GM23338 (cell line): ENCODE measurements at regions not wholly inside any gene's neighbourhood (a gene's known extent, or its start where the extent isn't known, plus 50 kb on each side); places are given as distances from the start of the nearest gene placed in this dataset.

Experiments used
- ATAC-seq: fragments of 200-7000 bp; cut with Tn5 transposase; 3 replicates; pipeline ENCODE4 v1.9.1; 2020
- DNase-seq: peaks from one replicate; pipeline ENCODE4 v3.0.0-alpha.2; 2015; ENCODE audit warnings: low spot score
- H2AFZ ChIP-seq: fragments of 200-600 bp; sonication (generic); 2 replicates; pipeline ENCODE4 v1.8.0; 2016; ENCODE audit warnings: antibody characterized with exemption, mild to moderate bottlenecking, moderate library complexity
- H3F3A ChIP-seq: fragments of 200-600 bp; sonication (generic); replicated peaks from 2 replicates; pipeline ENCODE4 v1.8.0; 2017; ENCODE audit warnings: antibody characterized with exemption, mixed run types, low read depth
- H3K27ac ChIP-seq: fragments of 200-600 bp; sonication (generic); 2 replicates; pipeline ENCODE4 v1.6.1; 2016; ENCODE audit warnings: low read depth
- H3K27me3 ChIP-seq: fragments of 200-600 bp; sonication (generic); 2 replicates; pipeline ENCODE4 v1.8.0; 2016; ENCODE audit warnings: mild to moderate bottlenecking, mixed run types, moderate library complexity; ENCODE audit not compliant: insufficient read depth
- H3K36me3 ChIP-seq: fragments of 200-600 bp; sonication (generic); 2 replicates; pipeline ENCODE4 v1.8.0; 2016; ENCODE audit warnings: mild to moderate bottlenecking; ENCODE audit not compliant: insufficient read depth
- H3K4me1 ChIP-seq: fragments of 200-600 bp; sonication (generic); 2 replicates; pipeline ENCODE4 v1.8.0; 2016; ENCODE audit warnings: mild to moderate bottlenecking, moderate library complexity; ENCODE audit not compliant: insufficient read depth
- H3K4me2 ChIP-seq: fragments of 200-600 bp; sonication (generic); 2 replicates; pipeline ENCODE4 v1.7.1; 2017; ENCODE audit warnings: mixed run types
- H3K4me3 ChIP-seq: fragments of 200-600 bp; sonication (generic); 2 replicates; pipeline ENCODE4 v1.6.1; 2016; ENCODE audit warnings: mixed run types
- H3K79me2 ChIP-seq: fragments of 200-600 bp; sonication (generic); replicated peaks from 2 replicates; pipeline ENCODE4 v1.8.0; 2017; ENCODE audit warnings: mild to moderate bottlenecking; ENCODE audit not compliant: insufficient read depth
- H3K9me2 ChIP-seq: fragments of 200-600 bp; sonication (generic); 2 replicates; pipeline ENCODE4 v1.8.0; 2017; ENCODE audit not compliant: insufficient read depth
- H4K20me1 ChIP-seq: fragments of 200-600 bp; sonication (generic); replicated peaks from 2 replicates; pipeline ENCODE4 v1.8.0; 2017; ENCODE audit warnings: mild to moderate bottlenecking; ENCODE audit not compliant: insufficient read depth
- H3K27ac Mint-ChIP-seq: 2 replicates; pipeline ENCODE4 v1.8.0; 2020; ENCODE audit warnings: inconsistent platforms, mild to moderate bottlenecking, moderate library complexity, mixed read lengths
- H3K27me3 Mint-ChIP-seq: 3 replicates; pipeline ENCODE4 v1.8.0; 2022; ENCODE audit warnings: low read depth, mild to moderate bottlenecking, moderate library complexity, mixed read lengths, inconsistent platforms; ENCODE audit not compliant: insufficient read depth, poor library complexity
- H3K36me3 Mint-ChIP-seq: 3 replicates; pipeline ENCODE4 v1.8.0; 2021; ENCODE audit warnings: low read depth, mild to moderate bottlenecking, inconsistent platforms, moderate library complexity, mixed read lengths
- H3K4me1 Mint-ChIP-seq: 3 replicates; pipeline ENCODE4 v1.8.0; 2020; ENCODE audit warnings: mild to moderate bottlenecking, inconsistent platforms, mixed read lengths
- H3K4me3 Mint-ChIP-seq: 3 replicates; pipeline ENCODE4 v1.8.0; 2021; ENCODE audit warnings: moderate library complexity, mild to moderate bottlenecking, inconsistent platforms, mixed read lengths
- H3K9me3 Mint-ChIP-seq: 3 replicates; pipeline ENCODE4 v1.8.0; 2020; ENCODE audit warnings: moderate library complexity, mild to moderate bottlenecking, inconsistent platforms, mixed read lengths
- CREB1 ChIP-seq: fragments of 250-450 bp; sonication (Bioruptor Pico); IDR thresholded peaks from 2 replicates; pipeline ENCODE4 v1.5.0; 2020; ENCODE audit warnings: low read depth, mild to moderate bottlenecking, moderate library complexity
- CTCF ChIP-seq, 2 experiments: fragments of 200-600 bp in 1 of 2; sonication (generic) in 1 of 2; conservative IDR thresholded peaks; 2 replicates each; pipeline versions ENCODE4 v1.5.1 to v1.6.1; 2016 to 2017; ENCODE audit warnings: antibody characterized with exemption in 2 of 2, low read depth in 2 of 2, mild to moderate bottlenecking in 2 of 2, moderate library complexity in 1 of 2
- ETS1 ChIP-seq: IDR thresholded peaks from 2 replicates; pipeline ENCODE4 v1.6.1; 2016; ENCODE audit warnings: antibody characterized with exemption
- EZH2 ChIP-seq: fragments of 200-600 bp; sonication (generic); IDR thresholded peaks from one replicate; pipeline ENCODE4 v1.8.0; 2017; ENCODE audit warnings: antibody characterized with exemption, mild to moderate bottlenecking, low read depth; ENCODE audit not compliant: unreplicated experiment
- EZH2phosphoT487 ChIP-seq: fragments of 200-600 bp; sonication (generic); IDR thresholded peaks from one replicate; pipeline ENCODE4 v1.8.1; 2018; ENCODE audit warnings: antibody characterized with exemption; ENCODE audit not compliant: unreplicated experiment
- JUNB ChIP-seq: IDR thresholded peaks from one replicate; pipeline ENCODE4 v1.6.1; 2016; ENCODE audit warnings: antibody characterized with exemption; ENCODE audit not compliant: unreplicated experiment
- NANOG ChIP-seq: IDR thresholded peaks from 2 replicates; pipeline ENCODE4 v1.6.1; 2016; ENCODE audit warnings: antibody characterized with exemption, borderline replicate concordance
- POLR2AphosphoS5 ChIP-seq: IDR thresholded peaks from 2 replicates; pipeline ENCODE4 v1.6.1; 2016; ENCODE audit warnings: antibody characterized with exemption, low read depth
- REST ChIP-seq: IDR thresholded peaks from one replicate; pipeline ENCODE4 v1.6.1; 2018; ENCODE audit warnings: antibody characterized with exemption; ENCODE audit not compliant: unreplicated experiment
- STAT1 ChIP-seq: IDR thresholded peaks from one replicate; pipeline ENCODE4 v1.6.1; 2016; ENCODE audit warnings: antibody characterized with exemption; ENCODE audit not compliant: unreplicated experiment
- ZNF114 ChIP-seq: fragments of 250-450 bp; sonication (Bioruptor Pico); IDR thresholded peaks from 2 replicates; pipeline ENCODE4 v1.5.0; 2020; ENCODE audit warnings: mild to moderate bottlenecking, moderate library complexity
- ZNF331 ChIP-seq: fragments of 250-450 bp; sonication (Bioruptor Pico); IDR thresholded peaks from 2 replicates; pipeline ENCODE4 v1.5.0; 2020; ENCODE audit warnings: low read depth, mild to moderate bottlenecking, moderate library complexity
- ZNF462 ChIP-seq: fragments of 250-450 bp; sonication (Bioruptor Pico); IDR thresholded peaks from 2 replicates; pipeline ENCODE4 v1.5.0; 2020; ENCODE audit warnings: mild to moderate bottlenecking, moderate library complexity

- H3K36me3 Mint-ChIP-seq = no peaks in the 10 kb centered on the region
- Histone ChIP-seq H3K27ac (no peak overlapping the region), H3K4me3 (no peak overlapping the region), H4K20me1 (no peaks in the 10 kb centered on the region), H3K27me3 (no peaks in the 10 kb centered on the region), H2AFZ (peak overlapping the region; percentile 64; the same call in 1 of the 2 replicates), H3K4me1 (no peaks in the 10 kb centered on the region), H3K4me2 (no peak overlapping the region), H3K79me2 (no peaks in the 10 kb centered on the region), H3K9me2 (no peaks in the 10 kb centered on the region), H3K36me3 (no peaks in the 10 kb centered on the region), H3F3A (no peaks in the 10 kb centered on the region)
- TF ChIP-seq ZNF114 (no peak), NANOG (no peak), CREB1 (no peak), ZNF331 (CRISPR knock-in tag) (no peak), EZH2 (no peak), ETS1 (no peak), POLR2AphosphoS5 (no peak), JUNB (no peak), STAT1 (no peak), CTCF (conservative IDR thresholded peaks at IDR 0.05; ENCODE audit: low read depth in 2 of 2) (no peak), EZH2phosphoT487 (no peak), ZNF462 (no peak), REST (no peak)
- H3K27ac Mint-ChIP-seq = no peak overlapping the region
- no peak for DNase-seq
- no peak for ATAC-seq
- peaks cover 3% of the 10 kb centered on the region; the same call in 2 of the 3 replicates for H3K9me3 Mint-ChIP-seq
- no peak overlapping the region for H3K4me3 Mint-ChIP-seq
- H3K27me3 Mint-ChIP-seq = no peaks in the 10 kb centered on the region
- no peaks in the 10 kb centered on the region for H3K4me1 Mint-ChIP-seq
Observed at GRCh38 chr4:186844059-186844681, 120.5 kb upstream of the FAT1 start.
